HG03460 (cell line): ENCODE measurements at regions not wholly inside any gene's neighbourhood (a gene's known extent, or its start where the extent isn't known, plus 50 kb on each side); places are given as distances from the start of the nearest gene placed in this dataset.

ENCODE experiments used
- ATAC-seq: cut with Tn5 transposase; IDR thresholded peaks from one replicate; pipeline ENCODE4 v1.9.1; 2021; ENCODE audit not compliant: unreplicated experiment

DNA sequence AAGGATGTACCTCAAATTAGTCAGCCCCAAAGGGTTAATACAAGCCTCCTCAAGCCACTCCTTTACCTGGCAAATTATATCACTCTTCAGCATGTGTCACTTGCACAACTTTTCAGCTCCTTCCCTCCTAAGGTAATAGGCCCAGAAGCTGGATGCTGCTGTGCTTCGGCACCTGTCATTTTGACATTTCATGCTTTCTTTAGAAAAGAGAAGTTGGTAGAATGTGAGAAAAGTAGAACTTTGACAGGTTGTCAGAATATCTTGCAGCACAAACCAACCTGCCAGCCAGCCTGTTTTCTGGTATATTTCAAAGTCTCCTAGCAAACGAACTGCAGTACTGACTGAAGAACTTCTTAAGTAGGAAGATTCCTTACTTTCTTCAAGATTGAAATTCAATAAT, 2136.9 kb downstream of the MAT2B start:
- no peak for ATAC-seq

GRCh38 chr5:165665735-165666400, 2160.4 kb downstream of the MAT2B start:
- ATAC-seq = no peak

- ATAC-seq = no peak
These were observed 2168.1 kb downstream of the MAT2B start for GRCh38 chr5:165673499-165673898.

GRCh38 chr5:165695796-165696195, 2190.4 kb downstream of the MAT2B start:
- ATAC-seq = no peak

GRCh38 chr5:165705960-165706359, 2200.5 kb downstream of the MAT2B start:
- no peak for ATAC-seq

DNA sequence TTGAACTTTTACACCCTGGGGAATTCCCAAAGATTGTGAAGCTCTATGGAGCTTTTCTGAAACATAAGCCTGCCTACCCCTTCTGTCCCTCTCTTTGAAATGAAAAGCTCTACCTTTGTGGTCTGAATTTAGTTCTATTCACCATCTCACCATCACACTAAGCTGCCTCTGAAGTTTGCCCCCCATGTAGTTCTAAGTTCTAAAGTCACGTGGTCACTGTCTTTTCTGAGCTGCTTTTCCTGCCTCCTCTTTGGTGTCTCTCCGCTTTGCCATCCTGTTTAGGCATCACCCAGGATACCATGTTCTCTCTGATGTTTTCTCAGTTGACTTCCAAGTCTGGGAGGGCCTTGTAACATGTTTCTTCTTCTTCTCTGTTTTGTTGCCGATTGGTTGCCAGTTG, 2206.6 kb downstream of the MAT2B start:
- no peak for ATAC-seq

DNA sequence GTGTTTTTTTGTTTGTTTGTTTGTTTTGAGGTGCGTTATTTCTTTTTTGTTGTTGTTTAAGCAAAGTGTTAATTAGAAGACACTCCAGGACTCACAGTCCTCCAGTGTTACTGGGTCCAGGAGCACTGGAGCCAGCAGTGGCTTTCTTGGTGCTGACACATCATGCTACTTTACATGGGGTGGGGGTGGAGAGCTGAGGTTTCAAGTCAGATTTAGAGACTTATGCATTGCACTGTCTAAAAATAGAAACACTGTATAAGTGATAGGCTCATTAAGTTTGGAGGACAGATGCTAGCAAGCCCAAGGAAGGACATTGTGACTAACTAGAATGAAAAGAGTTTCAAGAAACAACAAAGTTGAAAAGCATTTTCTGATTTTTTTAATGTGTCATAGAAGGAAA, 2209.2 kb downstream of the MAT2B start:
- ATAC-seq = no peak

- no peak for ATAC-seq
These were observed 2215.5 kb downstream of the MAT2B start for GRCh38 chr5:165720901-165721300.

- no peak for ATAC-seq
These were observed 2217.0 kb downstream of the MAT2B start for GRCh38 chr5:165722401-165722800.

GRCh38 chr5:165723931-165724330, 2218.5 kb downstream of the MAT2B start:
- no peak for ATAC-seq

DNA sequence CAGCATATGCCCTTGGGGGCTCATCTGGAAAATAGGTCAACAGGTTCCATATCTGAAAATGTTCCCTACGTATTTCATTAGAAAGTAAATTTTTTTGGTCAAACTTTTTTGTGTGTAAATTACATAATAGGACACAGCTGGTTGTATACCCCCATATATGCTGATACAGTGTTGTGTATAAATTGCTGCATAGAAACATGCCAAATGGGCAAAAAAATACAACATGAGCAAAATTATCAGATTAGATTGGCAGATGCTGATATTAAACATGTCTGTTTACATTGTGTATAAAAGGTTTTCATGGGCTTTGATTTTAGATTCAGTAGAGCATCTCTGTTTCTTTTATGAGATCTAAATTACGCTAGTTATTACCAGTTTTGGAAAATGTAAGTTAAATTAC, 2223.0 kb downstream of the MAT2B start:
- no peak for ATAC-seq

DNA sequence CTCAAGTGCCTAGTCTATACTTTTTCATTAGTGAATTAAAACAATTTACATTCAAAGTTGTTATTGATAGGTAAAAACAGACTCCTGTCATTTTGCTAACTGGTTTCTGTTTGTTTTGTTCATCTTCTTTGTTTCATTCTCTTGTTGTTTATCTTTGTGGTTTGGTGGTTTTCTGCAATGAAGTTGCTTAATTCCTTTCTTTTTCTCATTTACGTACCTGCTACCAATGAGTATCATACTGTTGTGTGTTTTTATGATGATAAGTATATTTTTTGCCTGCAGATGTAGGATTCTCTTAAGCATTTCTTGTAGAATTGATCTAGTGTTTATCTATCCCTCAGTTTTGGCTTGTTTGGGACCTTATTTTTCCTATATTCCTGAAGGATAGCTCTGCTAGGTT, 2230.0 kb downstream of the MAT2B start:
- no peak for ATAC-seq

GRCh38 chr5:165739079-165739741, 2233.8 kb downstream of the MAT2B start:
- no peak for ATAC-seq

DNA sequence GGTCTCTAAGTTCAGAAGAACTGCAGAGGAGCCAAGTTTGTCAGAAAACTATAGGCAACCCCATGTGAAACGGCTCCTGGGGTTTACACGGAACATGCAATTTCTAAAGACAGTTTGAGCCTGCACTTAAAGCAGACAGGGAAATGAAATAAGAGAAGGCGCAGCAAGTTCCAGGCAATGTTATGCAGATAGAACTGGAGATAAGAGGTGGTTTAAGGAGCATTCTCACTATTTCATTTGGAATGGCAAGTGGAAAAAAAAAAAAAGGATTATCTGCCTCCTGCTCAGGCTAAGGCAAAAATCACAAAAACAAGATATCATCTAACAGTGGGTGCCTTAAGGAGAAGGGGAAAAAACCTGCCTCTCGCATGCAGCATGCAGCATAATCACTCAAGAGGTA, 2252.4 kb downstream of the MAT2B start:
- ATAC-seq = no peak

GRCh38 chr5:165775111-165775510, 2269.7 kb downstream of the MAT2B start:
- ATAC-seq = no peak

DNA sequence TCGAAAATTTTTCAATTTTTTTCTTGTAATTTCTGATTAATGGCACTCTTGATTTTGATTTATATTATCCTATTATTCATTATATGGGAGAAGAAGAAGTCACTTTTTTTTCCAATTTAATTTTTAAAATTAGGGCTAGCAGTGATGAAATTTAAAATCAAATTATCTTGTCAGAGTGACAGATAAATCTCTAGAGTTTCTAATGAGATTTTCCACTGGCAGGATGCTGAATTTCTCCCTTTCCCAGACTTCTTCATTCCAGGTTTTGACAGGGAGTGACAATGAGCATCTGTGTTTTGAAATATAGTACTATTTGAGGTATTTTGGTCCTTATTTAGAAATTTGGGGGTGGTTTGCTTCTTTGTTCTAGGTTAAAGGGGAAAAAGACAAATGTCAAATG, 2274.1 kb downstream of the MAT2B start:
- no peak for ATAC-seq

DNA sequence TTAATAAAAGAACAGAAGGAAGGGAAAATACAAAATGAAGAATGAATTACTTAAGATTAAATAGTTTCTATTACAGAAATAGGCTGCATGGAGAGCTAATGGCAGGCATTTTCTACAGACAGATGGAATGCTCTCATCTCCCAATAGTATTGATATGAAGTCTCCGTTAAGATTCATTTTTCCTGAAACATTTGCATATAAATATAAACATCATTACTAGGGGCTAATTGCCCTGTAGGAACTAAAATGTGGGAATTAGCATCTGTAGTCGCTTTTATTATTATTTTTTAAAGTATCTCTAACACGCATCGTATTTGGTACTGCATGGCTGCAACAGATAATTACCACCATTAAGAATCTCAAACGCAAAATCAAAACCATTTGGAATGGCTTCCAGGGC, 2275.5 kb downstream of the MAT2B start:
- ATAC-seq = no peak

- ATAC-seq = no peak
These were observed 2276.3 kb downstream of the MAT2B start for GRCh38 chr5:165781738-165782137.

DNA sequence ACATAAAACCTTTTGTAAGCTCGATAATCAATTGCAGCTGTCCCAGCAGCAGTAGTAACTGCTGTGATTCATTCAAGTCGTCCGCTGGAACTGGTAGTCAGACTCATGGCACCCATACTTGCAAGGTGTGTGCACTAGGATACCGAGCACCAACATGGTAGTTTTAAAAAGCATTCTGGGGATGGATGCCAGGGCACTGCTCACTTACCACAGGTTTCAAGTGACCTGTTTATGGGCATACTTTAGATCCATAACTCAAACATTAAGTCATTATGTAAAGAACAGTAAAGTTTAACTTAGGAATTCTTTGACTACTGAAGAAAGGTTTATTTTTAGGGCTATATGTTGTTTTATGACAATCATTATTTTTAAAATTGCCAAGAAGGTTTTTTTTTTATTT, 2277.6 kb downstream of the MAT2B start:
- no peak for ATAC-seq

DNA sequence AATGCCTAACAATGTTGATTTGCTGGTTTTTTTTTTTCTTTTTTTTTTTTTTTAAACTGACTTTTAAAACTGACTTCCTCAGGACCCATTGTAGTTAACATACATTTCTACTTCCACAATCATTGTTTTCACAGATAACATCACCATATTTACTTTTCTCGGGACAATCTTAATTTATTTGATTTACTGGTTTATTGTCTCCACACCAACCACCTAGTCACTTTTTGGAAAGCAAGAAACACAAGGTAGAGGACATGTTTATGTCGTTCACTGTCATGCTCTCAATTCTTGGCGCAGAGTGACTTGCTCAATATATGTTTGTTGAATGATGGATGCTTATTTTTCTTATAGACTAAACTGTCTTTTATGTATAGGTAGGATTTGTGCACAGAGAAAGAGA, 2280.7 kb downstream of the MAT2B start:
- ATAC-seq = no peak

DNA sequence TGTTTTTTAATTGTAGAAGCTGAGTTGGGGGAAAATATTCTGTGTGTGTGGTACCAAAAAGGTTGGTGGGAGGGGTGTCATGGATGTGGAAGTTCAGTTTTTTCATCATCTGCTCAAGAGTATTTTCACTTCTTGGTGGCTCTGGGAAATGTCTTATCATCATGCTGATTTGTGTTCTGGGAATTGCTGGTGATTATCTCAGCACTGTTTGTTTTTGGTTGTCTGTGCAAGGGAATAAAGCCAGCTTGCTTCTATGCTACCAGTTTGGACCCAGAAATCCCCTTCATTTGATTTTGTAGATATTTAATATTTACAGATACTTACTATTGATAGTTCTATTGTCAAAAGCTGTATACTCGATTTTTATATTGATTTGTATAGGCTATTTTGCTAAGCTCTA, 2289.7 kb downstream of the MAT2B start:
- no peak for ATAC-seq

DNA sequence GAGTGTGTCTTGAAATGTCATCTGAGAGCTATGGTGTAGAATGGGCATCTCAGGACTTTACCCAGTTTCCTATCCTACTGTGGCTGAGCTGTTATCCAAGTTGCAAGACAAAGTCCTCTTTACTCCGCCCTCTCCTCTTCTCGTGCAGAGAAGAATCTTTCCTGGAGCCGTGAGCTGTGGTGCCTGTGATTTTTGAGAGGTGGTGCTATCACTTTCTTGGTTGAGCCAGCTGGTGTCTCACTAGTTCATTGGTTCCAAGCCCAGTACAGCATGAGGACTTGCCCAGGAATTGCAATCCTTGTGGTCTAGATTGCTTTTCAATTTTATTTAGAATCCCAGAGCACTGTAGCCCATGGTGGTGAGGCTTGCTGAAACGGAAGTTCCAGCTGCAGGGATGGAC, 2300.3 kb downstream of the MAT2B start:
- ATAC-seq = no peak

DNA sequence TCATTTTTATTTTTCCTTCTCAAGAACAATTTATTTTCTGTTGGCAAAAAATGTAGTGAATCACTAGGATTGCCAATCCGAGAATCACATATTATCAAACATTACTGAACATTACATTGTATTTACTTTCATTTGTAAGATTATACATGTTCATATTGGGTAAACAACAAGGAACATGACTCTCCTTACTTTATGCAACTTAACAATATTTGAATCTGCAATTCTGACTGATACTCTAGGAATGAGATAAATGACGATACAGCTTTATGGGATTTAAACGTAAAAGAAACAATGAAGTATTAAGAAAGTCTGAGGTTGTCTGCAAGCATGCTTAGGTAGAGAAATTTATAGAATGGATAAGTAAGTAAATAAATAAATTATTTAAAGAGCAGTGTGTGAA, 2302.9 kb downstream of the MAT2B start:
- no peak for ATAC-seq
